HCT116 (cell line): ENCODE measurements at regions not wholly inside any gene's neighbourhood (a gene's known extent, or its start where the extent isn't known, plus 50 kb on each side); places are given as distances from the start of the nearest gene placed in this dataset.

Experiments
- ATAC-seq: fragments of 200-7000 bp; cut with Tn5 transposase; 2 replicates; pipeline ENCODE4 v1.9.1; 2020; ENCODE audit warnings: mild to moderate bottlenecking, moderate library complexity
- BruUV-seq: library from RNA; stranded (reverse); fragments of 400-500 nt; replicated peaks from 2 replicates; lab custom pipeline; 2021; lab: Mats Ljungman, UMichigan
- CTCF ChIA-PET: fragments of 300-600 bp; sonication (Branson Sonifier 250); formaldehyde crosslinking; loops from one replicate; lab custom pipeline; 2021; ENCODE audit warnings: antibody characterized with exemption; lab: Charles Lee
- POLR2A ChIA-PET: fragments of 300-600, 350-600 bp; sonication (Branson Sonifier 250); formaldehyde crosslinking; loops from one replicate; lab custom pipeline; 2021; ENCODE audit warnings: antibody characterized with exemption; lab: Charles Lee
- RAD21 ChIA-PET, 2 experiments: fragments of 300-600 bp; sonication (Branson Sonifier 250); formaldehyde crosslinking; loops; one replicate each; lab custom pipeline; 2023; ENCODE audit warnings: low total read pairs in 2 of 2; ENCODE audit not compliant: uncharacterized antibody in 2 of 2, unreplicated experiment in 2 of 2, low non-redundant PET in 1 of 2; lab: Charles Lee
- DNase-seq: peaks from one replicate; pipeline ENCODE4 v3.0.0-alpha.2; 2010; ENCODE audit warnings: low read depth, low spot score
- H2AFZ ChIP-seq: fragments of 200-600 bp; shearing (Covaris generic), sonication (generic); 2 replicates; pipeline ENCODE4 v1.6.1; 2017; ENCODE audit warnings: low read depth, mixed run types, mixed read lengths, antibody characterized with exemption, low read length; ENCODE audit not compliant: poor library complexity, severe bottlenecking
- H3K27ac ChIP-seq: 2 replicates; pipeline ENCODE4 v1.5.1; 2012; ENCODE audit warnings: low read depth, low read length
- H3K27me3 ChIP-seq: fragments of 200-600 bp; sonication (generic); 2 replicates; pipeline ENCODE4 v1.6.1; 2016; ENCODE audit warnings: mixed run types, low read length, mixed read lengths; ENCODE audit not compliant: insufficient read depth
- H3K36me3 ChIP-seq, 2 experiments: fragments of 200-500 bp in 1 of 2; fragments of 200-600 bp in 1 of 2; sonication (Bioruptor generic) in 1 of 2; sonication (generic) in 1 of 2; 2 replicates each; pipeline versions ENCODE4 v1.5.1 to v1.6.1; 2014 to 2016; ENCODE audit warnings: low read length in 2 of 2, inconsistent platforms in 1 of 2, mixed read lengths in 1 of 2, mixed run types in 1 of 2; ENCODE audit not compliant: insufficient read depth in 2 of 2, control insufficient read depth in 1 of 2
- H3K4me1 ChIP-seq, 2 experiments: fragments of 200-600 bp in 1 of 2; sonication (generic) in 1 of 2; 2 replicates each; pipeline versions ENCODE4 v1.5.1 to v1.6.1; 2012 to 2017; ENCODE audit warnings: low read length in 2 of 2, inconsistent platforms in 1 of 2, mild to moderate bottlenecking in 1 of 2, mixed read lengths in 1 of 2, mixed run types in 1 of 2, moderate library complexity in 1 of 2; ENCODE audit not compliant: insufficient read depth in 2 of 2, control insufficient read depth in 1 of 2
- H3K4me2 ChIP-seq: fragments of 200-600 bp; sonication (generic); 2 replicates; pipeline ENCODE4 v1.6.1; 2017; ENCODE audit warnings: mixed run types, low read length, mixed read lengths
- H3K4me3 ChIP-seq, 2 experiments: fragments of 200-600 bp in 1 of 2; sonication (generic) in 1 of 2; replicated peaks in 1 of 2; 2 replicates each; pipeline ENCODE4 v1.5.1; 2011 to 2016; ENCODE audit warnings: low read length in 2 of 2, control low read depth in 1 of 2, low read depth in 1 of 2, mild to moderate bottlenecking in 1 of 2, mixed read lengths in 1 of 2, mixed run types in 1 of 2
- H3K79me2 ChIP-seq: fragments of 200-600 bp; sonication (generic); 2 replicates; pipeline ENCODE4 v1.6.1; 2017; ENCODE audit warnings: mild to moderate bottlenecking, mixed run types, low read length, moderate library complexity, mixed read lengths; ENCODE audit not compliant: insufficient read depth
- H3K9ac ChIP-seq: fragments of 200-600 bp; sonication (generic); 2 replicates; pipeline ENCODE4 v1.6.1; 2016; ENCODE audit warnings: low read length, mixed read lengths
- H3K9me2 ChIP-seq: fragments of 200-600 bp; sonication (generic), shearing (Covaris generic); 2 replicates; pipeline ENCODE4 v1.6.1; 2017; ENCODE audit warnings: mixed run types, mild to moderate bottlenecking, moderate library complexity; ENCODE audit not compliant: insufficient read depth
- H3K9me3 ChIP-seq, 2 experiments: fragments of 200-500 bp in 1 of 2; fragments of 200-600 bp in 1 of 2; sonication (Bioruptor generic) in 1 of 2; sonication (generic) in 1 of 2; 2 replicates each; pipeline ENCODE4 v1.6.1; 2014 to 2017; ENCODE audit warnings: low read length in 2 of 2, mixed read lengths in 2 of 2, inconsistent platforms in 1 of 2, low read depth in 1 of 2, mild to moderate bottlenecking in 1 of 2, mixed run types in 1 of 2, moderate library complexity in 1 of 2; ENCODE audit not compliant: control insufficient read depth in 1 of 2, insufficient read depth in 1 of 2
- H4K20me1 ChIP-seq: fragments of 200-600 bp; sonication (generic), shearing (Covaris generic); 2 replicates; pipeline ENCODE4 v1.6.1; 2017; ENCODE audit warnings: mixed run types, mild to moderate bottlenecking, moderate library complexity; ENCODE audit not compliant: insufficient read depth
- POLR2AphosphoS5 ChIP-seq: IDR thresholded peaks from 2 replicates; pipeline ENCODE4 v1.6.1; 2011; ENCODE audit warnings: mild to moderate bottlenecking, low read depth, low read length, moderate library complexity
- SIN3A ChIP-seq: IDR thresholded peaks from 2 replicates; pipeline ENCODE4 v1.6.1; 2012; ENCODE audit warnings: low read depth
- YY1 ChIP-seq: IDR thresholded peaks from 2 replicates; pipeline ENCODE4 v1.6.1; 2011; ENCODE audit warnings: low read length, low read depth, moderate library complexity, mild to moderate bottlenecking; ENCODE audit not compliant: insufficient replicate concordance; ENCODE audit errors: extremely low read depth
- ZFX ChIP-seq: fragments of 450-650 bp; IDR thresholded peaks from 2 replicates; pipeline ENCODE4 v1.6.1; 2017
- intact Hi-C: fragments of 100-400 bp; cut with micrococcal nuclease; formaldehyde crosslinking; loops from 2 replicates; pipeline ENCODE4 v1.10.0; 2022

- no peaks in the 10 kb centered on the region for H3K27me3 ChIP-seq
- POLR2A ChIA-PET, result no interaction called here
- no peak for ATAC-seq
- H3K4me2 ChIP-seq, result no peak overlapping the region
- H3K27ac ChIP-seq, result no peak overlapping the region
- H3K9me3 ChIP-seq, result no peaks in the 10 kb centered on the region
- RAD21 ChIA-PET, result no interaction called here
- no peaks in the 10 kb centered on the region for H4K20me1 ChIP-seq
- no TSS peak for BruUV-seq
- H3K4me1 ChIP-seq, result no peaks in the 10 kb centered on the region
- H3K36me3 ChIP-seq, result no peaks in the 10 kb centered on the region
- no peaks in the 10 kb centered on the region for H3K79me2 ChIP-seq
- H2AFZ ChIP-seq, result no peak overlapping the region
- no peaks in the 10 kb centered on the region for H3K9me2 ChIP-seq
- TF ChIP-seq POLR2AphosphoS5 (no peak), ZFX (no peak)
- TF ChIP-seq, all 23 proteins: peak for 0
- DNase-seq, result no peak
- Histone ChIP-seq H3K4me3 (no peak overlapping the region), H3K9ac (no peak overlapping the region)
- intact Hi-C loops, result no loop called here
- CTCF ChIA-PET, result no interaction called here
Measured at GRCh38 chr13:74466020-74466419, 331.8 kb upstream of the KLF12 start.

- H3K4me3 ChIP-seq, result no peak overlapping the region
- no peak for TF ChIP-seq SIN3A
- no peak for TF ChIP-seq YY1
- TF ChIP-seq, all 23 proteins: peak for 0
- H2AFZ ChIP-seq, result no peak overlapping the region
- no TSS peak for BruUV-seq
- H3K9me3 ChIP-seq, result no peaks in the 10 kb centered on the region
- ChIA-PET POLR2A (no interaction called here), CTCF (no interaction called here), RAD21 (no interaction called here)
- H3K9ac ChIP-seq, result no peak overlapping the region
- H3K4me1 ChIP-seq, result no peaks in the 10 kb centered on the region
- H3K4me2 ChIP-seq, result no peak overlapping the region
- no peak overlapping the region for H3K27ac ChIP-seq
- H3K27me3 ChIP-seq, result no peaks in the 10 kb centered on the region
- intact Hi-C loops, result no loop called here
- H4K20me1 ChIP-seq, result no peaks in the 10 kb centered on the region
- H3K36me3 ChIP-seq, result no peaks in the 10 kb centered on the region
- no peaks in the 10 kb centered on the region for H3K9me2 ChIP-seq
- ATAC-seq (no peak), DNase-seq (no peak)
- no peaks in the 10 kb centered on the region for H3K79me2 ChIP-seq
Measured at GRCh38 chr13:74465271-74465670, 331.1 kb upstream of the KLF12 start.
